Fibroblast of pulmonary artery (primary cell): ENCODE measurements at regions not wholly inside any gene's neighbourhood (a gene's known extent, or its start where the extent isn't known, plus 50 kb on each side); places are given as distances from the start of the nearest gene placed in this dataset.

ENCODE experiments used
- DNase-seq: peaks from one replicate; pipeline ENCODE4 v3.0.0-alpha.2; 2010; ENCODE audit warnings: low read depth
- H3K4me3 ChIP-seq: replicated peaks from 2 replicates; pipeline ENCODE4 v1.5.1; 2011; ENCODE audit warnings: low read depth, mild to moderate bottlenecking, control low read depth, low read length, moderate library complexity
- CTCF ChIP-seq: IDR thresholded peaks from 2 replicates; pipeline ENCODE4 v1.5.1; 2011; ENCODE audit warnings: mild to moderate bottlenecking, control low read depth, low read length, inconsistent platforms; ENCODE audit errors: missing control alignments

- H3K4me3 ChIP-seq, result no peak overlapping the region
- TF ChIP-seq CTCF, result no peak
- no peak for DNase-seq
Observed at GRCh38 chr7:121669144-121669543, 203.8 kb upstream of the PTPRZ1 start.

- H3K4me3 ChIP-seq, result no peak overlapping the region
- TF ChIP-seq CTCF, result no peak
- DNase-seq, result no peak
Observed at GRCh38 chr7:121666306-121666705, 206.7 kb upstream of the PTPRZ1 start.

DNA sequence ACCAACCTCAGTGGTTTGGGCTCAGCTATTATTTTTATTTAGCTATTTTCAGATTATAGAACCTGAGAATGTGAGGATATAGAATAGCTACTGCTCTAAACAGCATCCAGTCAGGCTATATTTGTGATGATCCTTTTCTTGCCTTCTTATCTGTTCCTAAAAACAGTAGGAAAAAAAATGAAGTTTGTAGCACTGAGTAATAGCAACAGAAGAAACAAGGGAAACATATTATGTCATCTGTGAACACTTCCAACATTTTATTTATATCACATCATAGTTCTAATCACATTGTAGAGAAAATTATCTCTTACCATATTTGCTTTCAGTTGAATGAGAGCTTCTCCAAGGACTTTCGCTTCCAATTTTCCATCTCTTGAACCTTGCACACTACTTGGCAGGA is 229.6 kb upstream of the PTPRZ1 start:
- no peak for DNase-seq

DNA sequence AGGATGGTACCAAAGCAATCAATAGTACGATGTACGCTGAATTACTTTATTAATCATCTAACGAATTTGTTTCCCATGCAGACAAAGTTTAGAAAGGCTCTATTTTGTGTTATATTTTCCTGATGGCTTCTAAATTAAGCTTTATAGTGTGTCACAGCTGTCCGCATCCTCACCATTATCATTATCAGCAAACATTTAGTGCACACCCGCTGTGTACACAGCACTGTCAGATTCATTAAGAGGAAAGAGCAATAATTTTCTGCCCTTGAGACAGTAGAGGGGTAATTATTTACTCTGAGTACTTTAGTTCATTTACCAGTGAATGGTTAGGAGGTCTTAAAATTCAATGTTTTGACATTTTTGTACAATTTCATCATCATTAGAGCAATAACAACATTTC is 233.3 kb upstream of the PTPRZ1 start:
- no peak for DNase-seq
- no peak overlapping the region for H3K4me3 ChIP-seq
- no peak for TF ChIP-seq CTCF

More for the DNA sequence above, 229.6 kb upstream of the PTPRZ1 start:
- no peak overlapping the region for H3K4me3 ChIP-seq
- no peak for TF ChIP-seq CTCF

DNA sequence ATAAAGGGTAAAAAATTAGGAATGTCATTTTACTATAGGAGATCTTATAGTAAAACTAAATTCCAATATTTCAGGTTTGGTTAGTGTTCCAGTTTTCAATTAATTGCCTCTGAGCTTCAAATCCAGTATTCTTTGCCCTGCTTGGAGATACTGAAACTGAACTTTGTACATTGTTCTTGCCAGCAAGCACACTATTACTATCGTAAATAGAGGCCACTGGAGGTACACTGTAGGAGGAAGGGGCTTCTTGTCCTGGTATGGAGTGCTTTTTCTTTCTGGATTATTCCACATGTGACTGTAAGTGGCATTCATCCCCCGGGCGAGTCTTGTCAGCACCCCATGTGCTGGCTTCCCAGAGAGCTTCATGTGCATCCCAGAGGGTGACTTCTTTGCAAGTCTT is 234.7 kb upstream of the PTPRZ1 start:
- DNase-seq, result no peak
- TF ChIP-seq CTCF, result no peak
- H3K4me3 ChIP-seq, result no peak overlapping the region

DNA sequence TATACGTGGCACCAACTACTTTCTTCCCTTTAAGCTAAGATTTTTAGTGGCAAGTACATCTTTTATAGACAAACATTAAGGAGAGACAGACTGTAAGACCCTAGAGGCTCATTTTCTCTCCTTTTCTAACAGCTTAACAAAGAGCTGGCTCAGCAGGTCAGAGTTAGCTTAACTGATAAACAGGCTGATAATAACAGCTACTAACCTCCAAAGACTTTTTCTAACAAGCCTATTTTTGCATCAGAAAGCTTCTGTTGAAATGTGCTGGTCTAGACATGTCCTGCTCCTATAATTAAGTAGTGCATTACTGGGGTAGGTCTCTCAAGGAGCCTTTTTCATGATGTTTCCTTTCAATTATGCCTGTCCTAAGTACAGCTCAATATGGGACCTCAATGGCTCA is 238.2 kb upstream of the FAM3C start:
- no peak for TF ChIP-seq CTCF
- no peak for DNase-seq
- H3K4me3 ChIP-seq, result no peak overlapping the region

DNA sequence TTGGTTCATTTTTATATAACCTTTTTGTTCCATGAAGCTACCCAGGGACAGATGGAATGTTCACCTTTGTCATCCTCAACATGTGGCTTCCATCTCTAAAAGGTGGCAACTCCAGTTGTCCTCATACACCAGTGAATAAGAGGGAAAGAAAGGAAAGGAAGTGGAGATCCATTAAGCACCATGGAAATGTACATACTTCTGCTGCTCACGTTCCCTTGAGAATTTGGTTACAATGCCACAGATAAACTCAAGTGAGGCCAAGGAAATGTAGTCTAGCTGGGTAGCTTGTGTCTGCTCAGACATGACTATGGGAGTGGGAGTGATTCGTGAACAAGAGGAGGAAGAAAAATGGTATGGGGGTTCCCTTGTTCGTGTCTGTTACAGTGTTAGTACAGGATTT is 237.1 kb upstream of the FAM3C start:
- DNase-seq, result no peak
- H3K4me3 ChIP-seq, result no peak overlapping the region
- TF ChIP-seq CTCF, result no peak
